Left hindlimb (tissue), 1 donor: ENCODE measurements at regions not wholly inside any gene's neighbourhood (a gene's known extent, or its start where the extent isn't known, plus 50 kb on each side); places are given as distances from the start of the nearest gene placed in this dataset.
"Not testable (repeated sequence)": the region's sequence is repeated elsewhere in the genome, so short reads cannot be mapped to it uniquely, and the experiment has no call there.

ENCODE experiments used
- DNase-seq: peaks from one replicate; pipeline ENCODE4 v3.0.0-alpha.2; 2018

DNA sequence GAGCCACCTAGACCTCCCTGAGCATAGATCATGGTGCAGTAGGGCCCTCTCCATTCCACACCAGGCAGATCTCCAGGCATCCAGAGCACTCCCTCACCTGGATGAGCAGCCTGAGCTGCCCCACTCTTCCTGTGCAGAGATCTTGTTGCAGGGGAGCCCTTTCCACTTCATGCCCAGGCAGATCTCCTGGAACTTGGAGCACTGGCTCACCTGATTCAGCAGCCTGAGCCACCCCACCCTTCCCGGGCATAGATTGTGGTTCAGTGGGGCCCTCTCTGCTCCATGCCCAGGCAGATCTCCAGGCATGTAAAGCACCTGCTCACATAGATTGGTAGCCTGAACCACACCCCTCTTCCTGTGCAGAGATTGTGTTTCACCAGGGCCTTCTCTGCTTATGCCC is 78.0 kb downstream of the SEC16B start:
- no peak for DNase-seq

DNA sequence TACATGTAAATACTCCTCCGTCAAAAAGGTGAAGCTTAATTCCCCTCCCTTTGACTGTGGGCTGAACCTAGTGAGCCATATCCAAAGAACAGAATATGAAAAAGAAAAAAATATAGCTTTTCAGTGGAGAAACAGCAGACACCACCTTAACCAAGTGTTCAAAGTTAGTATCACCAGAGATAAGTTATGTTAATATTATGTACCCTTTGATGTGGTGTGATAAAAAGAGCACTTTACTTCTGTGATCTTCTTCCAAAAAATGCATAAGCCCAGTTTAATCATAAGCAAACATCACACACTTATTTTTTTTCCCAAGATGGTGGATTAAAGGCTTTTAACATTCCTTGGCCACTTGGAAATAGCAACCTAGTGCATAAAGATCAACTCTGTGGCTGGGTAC is 79.4 kb downstream of the SEC16B start:
- DNase-seq: no peak

DNA sequence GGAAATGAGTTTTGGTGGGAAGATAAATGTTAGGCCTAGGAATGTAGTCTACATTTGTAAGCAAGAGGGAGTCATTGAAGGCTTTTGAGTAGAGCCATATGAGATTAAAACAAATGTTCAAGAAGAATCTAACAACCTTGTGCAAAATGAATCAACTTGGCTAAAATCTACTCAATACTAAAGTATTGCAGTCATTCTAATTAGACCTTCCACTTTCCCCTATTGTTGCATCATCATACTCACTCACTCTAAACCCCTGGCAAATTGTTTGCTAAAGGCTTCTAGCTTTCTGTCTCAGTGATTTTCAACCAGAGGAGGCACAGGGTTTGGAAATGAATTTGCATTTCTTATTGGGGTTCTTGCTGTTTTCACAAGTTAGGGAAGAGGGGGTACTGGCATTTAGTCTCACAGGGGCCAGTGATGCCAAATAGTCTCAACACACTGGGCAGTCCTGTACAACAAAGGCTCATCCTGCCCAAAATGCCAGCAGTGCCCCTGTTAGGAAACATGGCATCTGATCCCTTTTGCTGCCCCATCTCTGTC is 85.3 kb downstream of the SEC16B start:
- DNase-seq: no peak

GRCh38 chr1:177883581-177883980 is 86.3 kb downstream of the SEC16B start:
- DNase-seq: no peak

GRCh38 chr1:177880339-177880891 is 89.4 kb downstream of the SEC16B start:
- no peak for DNase-seq

- no peak for DNase-seq
Measured at GRCh38 chr1:177877086-177877485, 92.8 kb downstream of the SEC16B start.

DNA sequence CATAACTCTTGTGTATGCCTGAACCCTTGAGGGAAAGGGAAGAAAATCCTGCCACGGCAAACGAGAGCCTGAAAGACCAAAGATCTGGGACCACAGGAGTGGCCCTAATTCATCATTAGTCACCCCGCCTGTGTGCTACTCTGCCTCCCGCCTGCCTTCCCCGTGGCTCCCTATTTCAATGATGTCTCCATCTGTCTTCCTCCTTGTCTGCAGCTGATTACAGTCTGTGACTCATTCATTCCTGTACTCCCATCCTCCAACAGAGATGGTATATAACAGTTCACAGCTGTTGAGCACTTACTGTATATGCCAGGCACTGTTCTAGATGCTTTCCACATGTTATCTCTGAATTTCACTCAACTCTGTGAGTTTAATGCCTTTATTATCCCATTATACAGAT is 96.6 kb downstream of the SEC16B start:
- no peak for DNase-seq

- no peak for DNase-seq
Measured at GRCh38 chr1:177872308-177872900, 97.5 kb downstream of the SEC16B start.

GRCh38 chr1:177871613-177872307 is 98.1 kb downstream of the SEC16B start:
- no peak for DNase-seq

DNA sequence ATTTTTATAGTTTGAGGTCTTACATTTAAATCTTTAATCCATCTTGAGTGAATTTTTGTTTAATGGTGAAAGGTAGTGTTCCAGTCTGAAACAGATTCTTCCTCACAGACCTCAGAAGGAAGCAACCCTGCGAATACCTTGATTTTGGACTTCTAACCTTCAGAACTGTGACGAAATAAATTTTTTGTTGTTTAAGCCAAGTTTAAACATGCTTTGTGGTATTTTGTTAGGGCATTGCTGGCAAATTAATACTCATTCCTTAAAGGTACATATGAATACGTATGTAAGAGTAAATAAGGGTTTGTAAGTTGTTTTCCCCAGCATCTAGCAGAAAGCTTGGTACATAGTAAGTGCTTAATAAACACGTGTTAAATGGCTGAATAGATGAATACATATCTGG is 100.3 kb downstream of the SEC16B start:
- no peak for DNase-seq

DNA sequence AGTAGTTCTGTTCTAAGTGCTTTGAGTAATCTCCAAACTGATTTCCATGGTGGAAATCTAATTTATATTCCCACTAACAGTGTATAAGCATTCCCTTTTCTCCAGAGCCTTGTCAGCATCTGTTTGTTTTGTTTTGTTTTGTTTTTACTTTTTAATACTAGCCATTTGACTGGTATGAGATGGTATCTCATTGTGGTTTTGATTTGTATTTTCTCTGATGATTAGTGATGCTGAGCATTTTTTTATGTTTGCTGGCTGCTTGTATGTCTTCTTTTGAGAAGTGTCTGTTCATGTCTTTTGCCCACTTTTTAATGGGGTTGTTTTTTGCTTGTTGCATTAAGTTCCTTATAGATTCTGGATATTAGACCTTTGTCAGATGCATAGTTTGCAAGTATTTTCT is 100.8 kb downstream of the SEC16B start:
- not testable (repeated sequence) for DNase-seq

DNA sequence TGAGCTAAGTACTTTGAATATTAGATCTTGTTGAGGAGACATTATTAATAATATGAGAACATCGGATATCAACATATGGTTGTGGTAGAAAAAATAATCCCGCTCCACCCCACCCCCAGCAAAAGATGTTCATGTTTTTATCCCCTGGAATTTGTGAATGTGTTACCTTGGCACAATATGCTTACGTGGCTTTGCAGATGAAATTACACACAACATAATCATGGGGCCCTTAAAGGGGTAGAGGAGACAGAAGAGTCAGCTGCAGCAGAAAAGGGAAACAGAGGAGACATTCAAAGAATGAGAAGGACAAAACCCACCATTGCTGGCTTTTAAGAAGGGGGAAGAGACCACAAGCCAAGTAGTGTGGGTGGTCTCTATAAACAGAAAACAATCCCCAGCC is 104.1 kb downstream of the SEC16B start:
- DNase-seq: no peak

DNA sequence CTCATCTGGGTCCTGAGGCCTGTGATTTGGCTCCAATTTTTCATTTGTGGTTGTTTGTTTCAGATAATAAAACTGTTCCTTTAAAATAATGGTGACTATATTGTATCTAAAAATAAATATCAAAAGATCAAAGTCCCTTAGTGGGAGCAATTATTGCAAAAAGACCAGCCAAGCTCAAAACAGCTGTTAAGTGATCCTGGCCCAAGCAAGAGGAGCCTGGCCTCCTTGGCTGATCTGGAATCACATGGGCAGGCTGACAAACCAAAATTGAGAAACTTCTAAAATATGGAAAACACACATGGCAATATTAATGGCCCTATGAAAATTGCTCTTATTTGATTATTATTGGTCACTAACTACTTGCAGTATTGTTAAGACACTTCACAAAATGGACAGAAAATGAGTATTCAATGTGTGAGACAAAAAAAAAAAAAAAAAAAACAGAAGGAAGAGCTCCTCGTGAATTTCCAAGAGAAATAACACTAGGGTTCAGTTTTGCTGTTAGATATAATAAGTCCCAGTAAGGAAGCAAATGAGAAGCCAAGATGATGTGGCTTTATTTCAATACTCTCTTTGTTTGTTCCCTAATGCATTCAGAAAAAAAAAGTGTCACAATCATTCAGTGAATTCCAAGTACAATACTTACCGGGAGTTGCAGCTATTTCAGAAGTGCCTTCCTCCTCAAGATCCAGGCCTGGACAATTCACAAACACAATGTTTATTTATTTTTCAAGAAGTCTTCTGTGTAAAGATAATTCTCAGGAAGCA is 105.1 kb downstream of the SEC16B start:
- no peak for DNase-seq

DNA sequence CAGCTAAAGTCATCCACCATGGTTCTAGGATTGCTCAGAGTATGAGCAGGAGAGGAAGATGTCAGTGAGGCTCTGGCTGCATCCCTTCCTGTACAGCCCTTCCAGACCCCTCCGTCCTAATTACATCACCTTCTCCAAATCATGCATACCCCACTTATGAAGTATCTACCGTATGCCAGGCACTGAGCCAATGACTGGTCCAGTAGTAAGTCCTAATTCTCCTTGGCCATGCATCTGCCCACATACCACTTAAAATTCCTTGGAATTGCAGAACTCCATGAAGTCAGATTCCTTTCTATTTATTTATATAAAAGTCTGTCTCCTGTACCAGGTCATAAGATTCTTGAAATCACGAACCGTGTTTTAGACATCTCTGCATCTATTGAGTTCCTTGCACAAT is 106.1 kb downstream of the SEC16B start:
- DNase-seq: no peak

DNA sequence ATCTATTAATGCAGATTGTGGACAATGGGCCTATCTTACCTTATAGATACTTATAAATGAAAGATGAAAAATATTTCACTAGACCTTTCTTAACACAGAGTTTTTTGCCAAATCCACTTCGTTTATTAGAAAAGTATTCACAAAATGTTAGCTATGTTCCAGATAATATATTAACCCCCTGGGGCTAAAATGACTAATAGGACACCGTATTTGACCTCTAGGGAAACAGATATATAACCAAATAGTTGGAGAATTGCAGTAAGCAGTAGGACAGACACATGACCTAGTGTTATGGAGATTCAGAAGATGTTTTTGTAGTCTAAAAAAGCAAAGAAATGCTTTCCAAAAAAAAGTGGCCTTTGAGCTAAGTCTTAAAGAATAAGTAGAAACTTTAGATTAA is 106.9 kb downstream of the SEC16B start:
- no peak for DNase-seq

DNA sequence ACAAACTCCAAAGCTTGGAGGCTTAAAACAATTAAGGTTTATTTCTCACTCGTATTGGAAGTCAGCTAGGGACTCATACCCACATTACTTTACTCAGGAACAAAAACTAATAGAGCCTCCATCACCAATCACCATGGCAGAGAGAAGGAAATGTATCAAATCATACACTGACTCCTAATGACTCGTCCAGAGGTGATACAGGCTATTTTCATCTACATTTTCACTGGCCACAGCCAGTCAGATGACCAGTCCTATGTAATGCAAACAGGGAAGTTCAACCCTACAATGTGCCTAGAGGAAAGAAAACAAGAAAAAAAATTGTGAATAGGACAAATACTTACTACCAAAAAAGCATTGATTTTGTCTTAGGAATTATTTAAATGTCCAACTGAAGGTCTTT is 110.3 kb downstream of the SEC16B start:
- DNase-seq: no peak

DNA sequence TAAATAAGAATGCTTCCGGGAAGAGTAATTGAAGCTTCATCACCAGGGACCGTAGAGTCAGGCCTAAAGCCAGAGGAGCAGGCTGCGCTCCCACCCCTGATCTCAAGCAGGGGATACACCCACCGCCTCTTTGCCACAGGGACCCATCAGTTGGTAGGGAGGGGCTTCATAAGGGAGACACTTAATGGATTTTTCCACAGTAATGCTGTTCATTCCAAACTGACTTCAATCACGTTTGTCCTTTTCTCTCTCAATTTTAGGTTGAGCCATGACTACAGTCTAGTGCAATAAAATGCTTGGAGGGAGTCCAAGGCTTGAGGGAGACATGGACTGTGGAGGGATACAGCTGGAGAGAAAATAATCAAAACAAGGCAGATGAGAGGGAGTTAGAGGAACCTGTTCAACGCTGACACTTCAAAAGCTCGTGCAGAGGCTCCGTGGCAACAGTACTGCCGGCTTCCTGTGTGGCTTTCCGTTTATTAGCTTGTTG is 111.5 kb downstream of the SEC16B start:
- DNase-seq: peak; percentile 69

DNA sequence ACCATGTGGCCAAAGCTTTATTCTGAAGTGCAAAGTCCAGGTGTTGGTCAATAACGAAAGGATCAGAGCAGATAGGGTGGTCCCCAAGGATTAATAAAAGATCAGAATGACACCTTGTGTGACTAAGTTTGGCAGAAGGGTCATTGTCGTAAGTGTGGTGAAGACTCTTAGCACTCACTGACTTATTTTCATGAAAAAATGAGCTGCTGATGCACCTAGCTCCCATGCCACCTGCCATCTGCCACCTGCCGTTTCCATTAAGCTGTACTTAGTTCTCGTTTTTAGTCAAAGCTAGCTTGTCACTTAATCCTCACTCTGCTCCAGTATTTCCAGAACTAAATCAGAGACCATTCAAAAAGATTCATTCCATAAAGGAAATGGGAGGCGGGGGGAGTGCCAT is 112.6 kb downstream of the SEC16B start:
- DNase-seq: no peak

- DNase-seq: no peak
Measured at GRCh38 chr1:177854951-177855350, 114.9 kb downstream of the SEC16B start.

GRCh38 chr1:177849579-177850290 is 120.1 kb downstream of the SEC16B start:
- DNase-seq: no peak

DNA sequence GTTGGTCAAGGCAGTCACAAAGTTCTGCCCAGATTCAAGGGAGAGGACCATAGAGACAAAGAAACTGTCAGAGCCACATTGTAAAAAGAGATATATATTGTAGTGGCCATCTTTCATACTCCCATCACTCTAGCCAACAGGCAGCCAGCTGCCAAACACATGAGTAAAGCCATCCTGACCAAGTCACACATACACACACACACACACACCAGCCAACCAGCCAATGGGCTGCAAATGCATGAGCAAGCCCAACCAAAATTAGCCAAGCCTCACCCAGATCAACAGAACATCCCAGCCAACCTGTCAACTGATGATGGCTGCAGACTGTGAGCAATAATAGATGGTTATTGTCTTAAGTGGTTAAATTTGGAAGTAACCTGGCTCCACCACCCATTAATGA is 120.7 kb downstream of the SEC16B start:
- no peak for DNase-seq

GRCh38 chr1:177848577-177848976 is 121.3 kb downstream of the SEC16B start:
- no peak for DNase-seq

DNA sequence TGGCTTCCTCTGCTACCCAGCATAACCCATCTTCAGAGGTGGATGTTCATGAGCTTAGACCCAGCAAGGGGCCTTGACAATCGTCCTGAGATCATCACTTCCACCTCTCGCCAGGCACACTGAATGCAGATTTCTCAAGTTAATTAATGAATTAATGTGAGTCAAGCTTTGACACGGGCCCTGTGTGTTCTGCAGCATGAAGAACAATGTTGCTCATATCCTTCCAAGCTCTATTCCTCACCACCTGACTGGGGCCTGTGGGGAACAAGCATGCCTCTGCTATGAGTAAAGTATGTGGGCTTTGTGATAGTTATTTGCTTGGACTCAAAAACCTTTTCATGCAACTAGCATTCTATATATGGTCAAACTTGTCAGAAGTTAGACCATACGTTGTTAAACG is 122.0 kb downstream of the SEC16B start:
- DNase-seq: no peak
